HG02840 (cell line): ENCODE measurements at regions not wholly inside any gene's neighbourhood (a gene's known extent, or its start where the extent isn't known, plus 50 kb on each side); places are given as distances from the start of the nearest gene placed in this dataset.
"Not testable (repeated sequence)": the region's sequence is repeated elsewhere in the genome, so short reads cannot be mapped to it uniquely, and the experiment has no call there.

Experiments used
- ATAC-seq: cut with Tn5 transposase; IDR thresholded peaks from one replicate; pipeline ENCODE4 v1.9.1; 2021; ENCODE audit warnings: mild to moderate bottlenecking, moderate library complexity, moderate number of reproducible peaks; ENCODE audit not compliant: unreplicated experiment, low FRiP score

DNA sequence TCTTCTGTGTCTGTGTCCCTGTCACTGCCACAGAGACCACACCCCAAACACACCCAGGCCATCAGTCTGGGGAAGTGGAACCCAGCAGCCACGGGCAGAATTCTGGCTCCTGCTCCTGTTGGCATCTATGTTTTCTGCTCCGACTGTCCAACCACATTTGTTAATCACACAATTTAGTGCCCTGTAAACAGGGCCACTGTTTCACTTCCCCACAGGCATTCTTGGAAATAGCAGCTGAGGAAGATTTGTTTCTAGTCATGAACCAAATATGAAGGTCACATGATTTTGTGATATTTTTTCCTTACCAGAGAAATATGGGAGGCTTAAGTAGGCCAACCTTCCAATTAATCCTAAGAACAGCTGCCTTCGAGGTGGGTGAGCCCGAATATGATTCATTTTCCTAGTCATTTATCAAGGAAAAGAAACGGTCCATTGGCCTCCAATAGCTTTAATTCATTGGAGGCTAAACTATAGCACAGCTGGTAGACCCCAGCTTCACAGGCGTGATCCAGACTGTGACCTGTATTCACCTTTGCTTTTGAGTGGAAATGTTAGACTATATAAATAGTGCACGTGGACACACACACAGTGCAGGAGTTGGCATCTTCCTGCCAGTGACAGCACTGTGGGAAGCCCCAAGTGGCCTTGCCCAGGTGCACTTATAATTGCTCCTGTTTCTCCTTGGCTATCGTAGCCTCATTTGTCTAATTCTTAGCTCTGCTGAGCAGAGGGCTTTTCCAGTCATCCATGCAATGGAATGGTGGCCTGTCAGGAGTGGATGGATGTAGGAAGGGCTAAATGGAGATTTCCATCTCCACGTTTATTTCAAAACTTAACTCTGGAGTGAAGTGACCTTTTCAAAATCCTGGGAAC, 267.9 kb downstream of the LPIN1 start:
- ATAC-seq: no peak

DNA sequence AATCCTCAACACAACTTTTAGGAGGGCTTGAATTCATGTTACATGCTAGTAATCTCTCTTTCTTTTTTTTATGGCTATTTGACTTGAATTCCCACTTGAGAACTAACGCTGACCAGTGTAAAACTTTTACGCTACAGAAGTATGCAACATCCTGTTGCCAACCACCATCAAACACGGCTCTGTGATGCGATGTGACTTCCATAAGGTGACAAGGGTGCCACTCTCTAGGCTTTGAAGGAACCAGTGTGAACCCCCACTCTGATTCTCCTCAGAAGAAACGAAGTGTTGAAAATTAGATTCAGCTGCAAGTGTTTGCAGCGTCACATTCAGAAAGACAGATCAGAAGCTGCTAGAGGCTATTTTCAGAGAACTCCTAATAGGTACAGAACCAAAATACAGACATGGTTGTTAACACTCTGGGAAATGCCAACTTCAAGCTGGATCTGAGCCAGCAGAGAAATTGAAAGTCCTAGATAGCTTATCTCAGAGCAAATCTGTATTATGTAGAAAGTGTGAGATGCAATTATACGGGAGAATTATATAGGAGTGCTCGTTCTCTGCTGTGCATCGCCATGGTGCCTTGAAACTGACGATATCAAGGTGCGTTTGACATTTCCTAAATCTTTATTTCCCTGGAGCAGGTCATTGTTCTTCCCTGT, 271.2 kb downstream of the LPIN1 start:
- ATAC-seq: no peak

DNA sequence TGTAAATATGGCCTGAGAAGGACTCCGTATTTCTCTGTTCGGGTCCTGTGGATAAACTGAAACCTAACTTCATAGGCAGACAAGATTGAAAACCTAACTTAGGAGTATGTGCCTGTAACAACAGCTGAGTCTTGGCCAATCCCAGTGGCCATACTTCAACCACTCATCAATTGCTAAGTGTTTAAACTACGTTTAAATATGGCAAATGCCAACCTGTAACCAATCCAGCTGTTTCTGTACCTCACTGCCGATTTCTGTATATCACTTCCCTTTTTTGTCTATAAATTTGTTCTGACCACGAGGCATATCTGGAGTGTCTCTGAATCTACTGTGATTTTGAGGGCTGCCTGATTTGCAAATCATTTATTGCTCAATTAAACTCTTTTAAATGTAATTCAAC, 272.3 kb downstream of the LPIN1 start:
- ATAC-seq: not testable (repeated sequence)

DNA sequence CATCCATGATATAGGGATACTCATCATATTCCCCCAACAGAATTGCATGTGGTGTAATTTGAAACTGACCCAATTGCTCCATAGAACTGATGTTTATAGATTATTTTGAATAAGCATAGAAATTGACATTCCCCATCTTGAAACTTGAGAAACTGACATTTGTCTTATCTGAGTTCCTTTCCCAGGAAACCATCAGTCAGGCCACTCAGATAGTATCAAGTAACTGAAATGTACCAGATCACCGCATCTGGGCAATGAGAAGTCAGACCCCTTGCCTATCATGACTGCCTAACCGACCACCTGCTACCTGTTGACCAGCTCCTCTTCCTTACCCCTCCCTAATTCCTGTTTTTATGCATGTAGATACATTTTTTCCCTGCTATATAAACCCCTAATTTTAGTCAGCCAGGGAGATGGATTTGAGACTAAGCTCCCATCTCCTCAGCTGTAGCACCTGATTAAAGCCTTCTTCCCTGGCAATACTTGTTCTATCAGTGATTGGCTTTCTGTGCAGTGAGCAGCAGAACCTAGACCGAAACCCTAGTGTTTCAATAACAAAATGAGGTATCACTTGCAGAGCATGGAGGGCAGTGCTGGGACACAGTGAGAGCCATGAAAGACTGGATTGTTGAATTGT, 274.5 kb downstream of the LPIN1 start:
- no peak for ATAC-seq

DNA sequence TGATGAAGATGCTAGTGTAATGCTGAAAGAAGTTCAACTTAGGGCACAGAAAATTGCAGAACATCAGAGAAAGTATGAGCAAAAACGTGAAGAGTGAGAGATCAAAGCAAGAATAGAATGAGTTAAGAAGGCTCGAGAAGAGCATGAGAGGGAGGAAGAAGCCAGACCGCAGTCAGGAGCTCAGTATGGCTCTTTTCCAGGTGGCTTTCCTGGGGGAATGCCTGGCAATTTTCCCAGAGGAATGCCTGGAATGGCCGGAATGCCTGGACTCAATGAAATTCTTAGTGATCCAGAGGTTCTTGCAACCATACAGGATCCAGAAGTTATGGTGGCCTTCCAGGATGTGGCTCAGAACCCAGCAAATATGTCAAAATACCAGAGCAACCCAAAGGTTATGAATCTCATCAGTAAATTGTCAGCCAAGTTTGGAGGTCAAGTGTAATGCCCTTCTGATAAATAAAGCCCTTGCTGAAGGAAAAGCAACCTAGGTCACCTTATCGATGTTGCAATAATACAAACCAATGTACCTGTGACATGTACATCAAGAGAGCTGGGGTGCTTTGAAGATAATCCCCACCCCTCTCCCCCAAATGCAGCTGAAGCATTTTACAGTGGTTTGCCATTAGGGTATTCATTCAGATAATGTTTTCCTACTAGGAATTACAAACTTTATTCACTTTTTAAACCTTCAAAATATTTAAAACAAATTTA, 277.9 kb downstream of the LPIN1 start:
- ATAC-seq: not testable (repeated sequence)

DNA sequence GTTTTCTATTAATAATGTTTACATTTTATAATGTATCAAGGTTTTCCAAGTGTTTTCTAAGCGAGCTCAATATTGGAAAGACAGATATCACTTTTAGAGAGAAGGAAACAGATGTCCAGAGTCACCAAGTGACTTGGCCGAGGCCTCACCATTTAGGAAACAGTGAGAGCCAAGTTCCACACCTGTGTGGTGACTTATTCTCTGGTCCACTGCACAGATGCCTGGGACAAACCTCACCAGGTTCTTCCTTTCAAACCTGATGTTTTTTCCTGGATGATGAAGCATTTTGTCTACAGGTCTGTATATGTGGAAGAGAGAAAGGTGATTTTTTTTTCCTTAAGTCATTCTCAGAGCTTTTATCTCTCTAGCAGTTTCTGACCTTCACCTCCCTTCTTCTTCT, 280.7 kb downstream of the LPIN1 start:
- ATAC-seq: no peak

DNA sequence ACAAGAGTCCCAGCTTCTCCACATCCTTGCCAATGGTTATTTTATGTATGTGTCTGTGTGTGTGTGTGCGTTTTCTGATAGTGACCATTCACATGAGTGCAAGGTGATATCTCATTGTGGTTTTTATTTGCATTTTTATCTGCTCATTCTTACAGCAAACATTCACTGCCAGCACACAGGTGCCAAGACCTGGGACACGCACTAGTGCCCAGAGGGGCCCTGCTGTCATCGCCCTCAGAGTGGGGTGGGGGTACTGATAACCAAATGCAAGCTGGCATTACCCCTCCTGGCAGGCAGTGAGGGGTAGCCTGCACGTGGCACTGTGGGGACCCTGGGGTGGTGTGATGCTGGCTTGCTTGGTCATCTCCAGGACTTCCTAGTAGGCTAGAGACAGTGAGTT, 285.4 kb downstream of the LPIN1 start:
- ATAC-seq: no peak

DNA sequence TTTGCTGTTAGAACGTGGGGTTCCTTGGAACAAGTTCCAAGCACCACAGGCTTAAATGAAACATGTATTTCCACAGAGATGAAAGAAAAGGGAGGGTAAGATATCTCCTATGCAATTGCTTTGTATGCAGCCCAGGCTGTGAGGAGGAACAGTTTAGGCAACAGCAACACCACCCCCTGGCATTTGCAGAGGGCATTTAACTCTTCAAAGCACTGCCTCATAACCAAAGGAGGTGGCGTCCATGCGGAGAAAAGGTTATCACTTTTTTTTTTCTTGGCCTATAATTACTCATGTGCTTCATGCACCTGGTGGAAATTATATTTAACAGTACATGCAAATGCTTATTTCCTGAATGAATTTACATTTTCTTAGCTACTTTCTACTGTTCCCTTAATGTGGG, 286.0 kb downstream of the LPIN1 start:
- peak; percentile 66 for ATAC-seq

DNA sequence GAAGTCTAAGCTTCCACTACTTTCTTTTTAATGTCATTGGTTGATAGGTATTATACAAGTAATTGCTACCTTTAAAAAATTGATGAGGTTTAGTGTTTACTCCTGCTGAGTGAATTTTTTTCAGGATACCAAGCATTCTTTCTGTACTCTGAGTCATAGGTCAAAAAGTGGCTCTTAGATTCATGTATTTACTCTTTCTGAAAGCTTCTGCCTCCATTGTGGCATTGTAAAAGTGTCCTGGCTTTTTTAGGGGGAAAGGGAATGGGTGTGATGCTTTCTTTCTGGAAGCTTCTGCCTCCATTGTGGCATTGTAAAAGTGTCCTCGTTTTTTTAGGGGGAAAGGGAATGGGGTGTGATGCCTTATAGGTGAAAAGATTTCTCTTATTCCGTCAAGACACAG, 286.5 kb downstream of the LPIN1 start:
- ATAC-seq: no peak

DNA sequence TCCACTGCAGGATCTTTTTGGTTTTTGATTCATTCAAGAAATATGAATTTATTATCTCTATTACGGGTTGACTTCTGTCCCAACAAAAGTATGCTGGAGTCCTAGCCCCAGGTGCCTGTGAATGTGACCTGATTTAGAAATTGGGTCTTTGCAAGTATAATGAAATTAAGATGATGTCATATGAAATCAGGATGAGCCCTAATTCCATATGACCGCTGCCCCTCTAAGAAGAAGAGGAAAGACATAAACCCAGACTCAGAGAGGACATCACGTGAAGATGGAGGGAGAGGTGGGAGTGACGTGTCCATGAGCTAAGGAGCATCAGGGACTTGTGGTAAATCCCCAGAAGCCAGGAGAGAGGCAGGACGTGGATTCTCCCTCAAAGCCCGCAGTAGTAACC, 287.1 kb downstream of the LPIN1 start:
- ATAC-seq: no peak

DNA sequence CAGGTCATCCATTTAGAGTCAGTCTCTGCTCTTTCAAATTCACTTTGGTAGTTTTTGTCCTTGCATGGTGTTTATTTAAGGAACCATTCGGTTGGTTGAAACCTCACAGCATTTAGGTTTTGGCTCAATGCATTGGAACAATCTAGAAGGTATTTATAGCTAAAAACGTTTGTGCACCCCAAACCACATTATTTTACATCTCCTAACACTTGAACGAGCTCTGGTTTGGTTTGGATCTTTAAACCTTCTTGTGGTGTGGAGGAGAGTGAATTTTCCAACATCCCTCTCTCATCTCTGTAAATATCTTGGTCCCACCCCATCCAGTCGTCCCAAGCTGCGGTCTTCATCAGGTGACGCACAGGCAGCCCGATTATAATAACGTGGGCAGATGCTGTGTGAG, 287.9 kb downstream of the LPIN1 start:
- no peak for ATAC-seq

DNA sequence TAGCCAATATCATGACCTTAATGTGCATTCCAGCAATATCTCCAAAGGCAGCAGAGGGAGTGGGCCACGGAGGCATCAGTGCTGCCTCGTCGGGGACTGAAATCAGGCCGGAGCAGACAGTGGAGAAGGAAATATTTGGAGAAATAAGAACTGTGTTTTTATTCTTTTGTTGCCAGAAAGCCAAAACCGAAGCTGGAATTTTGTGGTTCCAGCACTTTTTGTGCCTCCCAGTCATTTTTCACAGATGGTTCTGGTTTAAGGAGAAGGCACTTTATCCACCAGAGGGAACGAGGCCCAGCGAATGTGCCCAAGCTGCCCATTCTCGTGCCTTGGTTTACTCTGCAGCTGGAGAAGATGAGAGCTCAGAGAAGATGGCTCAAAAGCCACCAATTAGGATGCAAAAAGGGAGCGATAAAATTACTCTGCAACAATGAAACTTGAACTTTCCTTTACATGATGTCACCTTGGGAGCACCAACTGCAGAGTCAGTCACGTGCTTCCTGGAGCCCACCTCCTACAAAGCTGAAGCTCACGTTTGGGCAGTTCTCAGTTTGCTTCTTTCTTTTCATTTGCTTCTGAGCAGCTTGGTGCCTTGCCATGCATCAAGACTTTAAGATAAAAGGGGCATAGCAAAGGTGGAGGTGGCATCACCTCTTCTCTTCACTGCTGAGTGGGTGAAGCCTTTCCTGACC, 288.7 kb downstream of the LPIN1 start:
- no peak for ATAC-seq

DNA sequence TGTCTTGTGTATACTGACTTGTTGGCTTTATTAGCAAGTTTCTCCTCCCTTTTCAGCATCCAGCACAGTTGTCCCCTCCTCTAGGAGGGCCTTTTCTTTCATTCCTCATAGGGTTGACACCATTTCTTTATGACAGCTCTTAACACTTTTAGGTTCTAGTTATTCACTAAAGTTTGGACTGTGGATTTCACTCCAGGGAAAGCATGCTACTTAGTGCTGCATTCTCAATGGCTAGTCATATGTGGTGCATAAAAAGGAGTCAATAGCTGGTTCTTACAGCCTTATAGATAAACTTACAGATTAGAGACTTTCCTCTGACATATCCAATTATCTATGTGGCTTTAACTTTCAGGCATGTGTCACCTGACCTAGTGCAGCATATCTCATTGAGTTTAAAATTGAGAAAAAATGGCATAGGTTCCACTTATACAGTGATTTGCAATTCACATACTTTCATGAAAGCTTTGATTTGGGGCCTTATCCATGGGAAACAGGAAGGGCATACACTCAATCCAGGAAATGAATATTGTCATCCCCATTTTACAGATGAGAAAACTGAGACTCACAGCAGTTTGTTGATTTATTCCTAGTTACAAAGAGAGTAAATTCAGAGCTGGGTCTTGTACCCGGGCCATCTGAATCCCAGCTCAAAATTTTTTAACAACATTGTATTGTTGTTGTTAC, 289.7 kb downstream of the LPIN1 start:
- no peak for ATAC-seq

DNA sequence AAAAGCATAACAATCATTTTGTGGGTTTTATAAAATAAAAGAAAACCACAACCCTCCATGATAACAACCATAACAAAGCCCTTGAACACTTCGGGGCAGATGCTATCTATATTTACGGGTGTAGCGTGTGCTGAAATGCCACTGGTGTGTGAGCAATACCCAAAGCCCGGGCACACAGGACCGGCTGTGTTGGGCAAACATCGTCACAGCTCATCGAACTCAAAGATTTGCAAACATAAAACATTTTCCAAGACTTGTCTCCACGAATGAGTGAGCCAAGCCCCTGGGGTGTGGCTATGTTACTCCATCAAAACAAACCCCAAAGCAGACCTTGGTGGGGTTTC, 290.2 kb downstream of the LPIN1 start:
- no peak for ATAC-seq

DNA sequence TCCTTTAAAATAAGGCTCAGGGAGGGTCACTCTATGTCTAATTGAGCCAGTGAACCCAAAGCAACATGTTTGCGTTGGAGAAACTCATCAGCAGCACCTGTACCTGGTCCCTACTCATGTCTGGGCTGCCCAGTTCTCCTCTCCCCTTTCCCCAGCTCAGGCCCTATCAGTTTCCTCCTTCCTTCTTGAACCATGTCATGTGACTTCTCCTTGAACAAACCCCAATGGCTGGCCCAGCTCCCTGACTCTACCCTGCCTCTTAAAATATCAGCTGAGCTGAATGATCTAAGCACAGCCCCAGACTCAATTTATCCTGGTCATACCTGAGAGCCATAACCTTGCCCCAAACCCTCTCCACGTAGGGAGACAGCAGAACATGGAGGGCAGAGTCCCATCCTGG, 290.9 kb downstream of the LPIN1 start:
- ATAC-seq: no peak

DNA sequence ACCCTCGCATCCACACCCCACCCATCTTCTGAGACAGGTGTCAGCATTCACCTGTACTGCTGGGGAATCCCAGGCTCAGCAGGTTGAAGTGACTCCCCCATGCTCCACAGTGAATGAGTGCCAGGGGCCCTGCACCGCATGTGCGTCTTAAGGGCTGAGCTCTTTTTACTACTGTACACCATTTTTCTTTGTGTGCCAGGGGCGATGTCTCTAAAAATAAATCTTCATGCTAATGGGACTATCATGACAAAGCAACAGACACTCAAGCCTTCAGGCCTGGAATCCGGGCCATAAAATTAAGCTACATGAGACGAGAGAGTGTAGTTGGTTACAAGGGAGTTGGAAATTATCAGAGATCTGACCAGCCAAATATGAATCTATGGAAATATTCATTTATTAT, 294.8 kb downstream of the LPIN1 start:
- ATAC-seq: no peak

DNA sequence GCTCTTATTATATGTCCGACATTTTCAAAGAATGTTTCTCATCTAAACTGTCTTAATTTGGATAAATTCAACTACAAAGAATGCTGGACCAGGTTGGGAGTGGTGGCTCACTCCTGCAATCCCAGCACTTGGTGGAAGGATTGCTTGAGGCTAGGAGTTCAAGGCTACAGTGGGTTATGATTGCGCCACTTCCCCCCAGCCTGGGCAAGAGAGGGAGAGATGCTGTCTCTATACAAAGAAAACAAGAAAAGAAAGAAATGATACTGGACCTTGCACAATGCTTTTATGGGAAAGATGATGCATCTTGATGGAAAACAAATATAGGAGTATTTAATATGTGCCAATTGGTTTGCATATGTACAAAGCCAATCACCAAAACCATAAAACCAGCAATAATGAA, 296.7 kb downstream of the LPIN1 start:
- ATAC-seq: no peak

DNA sequence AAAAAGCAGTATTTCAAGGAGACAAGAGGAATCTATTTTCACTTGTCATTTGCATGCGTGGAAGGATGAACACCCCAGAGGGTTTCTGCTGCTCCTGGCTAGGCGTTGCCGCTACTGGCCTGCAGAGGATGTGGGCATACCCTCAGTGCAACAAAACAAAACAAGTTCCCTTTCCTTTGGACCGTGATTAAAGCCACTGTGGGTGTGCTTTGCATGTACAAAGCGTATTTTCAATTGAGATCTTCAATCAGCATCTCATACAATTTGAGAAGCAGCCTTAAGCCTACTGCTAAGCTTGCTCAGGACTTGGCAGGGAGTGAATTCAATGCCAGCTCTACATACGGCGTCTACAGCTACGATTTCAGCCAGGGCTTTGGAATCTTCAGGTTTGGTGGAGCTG, 298.4 kb downstream of the LPIN1 start:
- ATAC-seq: no peak

DNA sequence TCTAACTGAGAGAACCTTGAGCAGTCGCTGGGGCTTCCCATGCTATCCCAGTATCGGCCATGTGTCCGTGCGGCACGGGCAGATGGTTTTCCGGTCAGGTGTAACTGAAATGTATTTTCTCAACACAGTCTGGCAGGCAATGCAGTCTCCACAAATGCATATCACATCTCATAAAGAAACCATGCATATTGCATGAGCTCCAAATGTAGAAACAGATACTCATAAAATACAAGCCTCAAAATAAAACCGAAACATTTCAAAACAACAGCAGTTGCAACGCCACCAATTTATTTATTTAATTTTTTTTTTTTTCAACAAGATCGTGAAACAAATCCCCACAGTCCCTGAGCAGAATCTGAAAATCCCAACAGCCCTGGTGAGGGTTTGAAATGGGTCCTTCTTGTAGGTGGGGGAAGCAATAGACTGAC, 299.4 kb downstream of the LPIN1 start:
- ATAC-seq: no peak

DNA sequence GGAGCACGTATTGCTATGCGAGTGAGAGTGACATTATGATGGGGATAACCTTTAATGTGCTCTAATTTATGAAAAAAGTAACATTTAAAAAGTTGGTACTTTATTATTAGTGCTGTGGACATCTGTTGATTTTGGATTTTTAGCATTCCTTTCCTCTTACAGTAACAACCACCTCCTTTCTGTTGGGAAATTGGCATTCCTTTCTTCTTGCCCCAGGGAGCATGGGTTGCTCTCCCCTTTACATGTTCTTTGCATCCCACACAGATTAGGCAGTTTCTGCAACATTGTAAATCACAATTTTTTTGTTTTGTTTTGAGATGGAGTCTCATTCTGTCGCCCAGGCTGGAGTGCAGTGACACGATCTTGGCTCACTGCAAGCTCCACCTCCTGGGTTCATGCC, 300.2 kb downstream of the LPIN1 start:
- ATAC-seq: no peak
